ENCODE measurements at regions not wholly inside any gene's neighbourhood (a gene's known extent, or its start where the extent isn't known, plus 50 kb on each side); places are given as distances from the start of the nearest gene placed in this dataset.
"Not testable (repeated sequence)": the region's sequence is repeated elsewhere in the genome, so short reads cannot be mapped to it uniquely, and the experiment has no call there.

- 97% methylated on average over 9 of the region's 9 CpGs for WGBS
- no peaks in the 10 kb centered on the region for H3K4me1 ChIP-seq (ENCODE audit: insufficient read depth, low read length)
- H3K27ac ChIP-seq (ENCODE audit: low read depth, low read length) = no peak overlapping the region
- H3K9me3 ChIP-seq (ENCODE audit: insufficient read depth, low read depth, low read length) = peaks cover 9% of the 10 kb centered on the region
- no peak overlapping the region for H3K9ac ChIP-seq (ENCODE audit: low read depth, low read length)
- no peak overlapping the region for H3K4me3 ChIP-seq (ENCODE audit: low read length)
- no peaks in the 10 kb centered on the region for H3K27me3 ChIP-seq (ENCODE audit: insufficient read depth, low read length)
- no peaks in the 10 kb centered on the region for H3K36me3 ChIP-seq (ENCODE audit: insufficient read depth, low read length)
These were observed 80.4 kb upstream of the KMT2C start for GRCh38 chr7:152516216-152516615.

- not testable (repeated sequence) for H3K4me1 ChIP-seq (ENCODE audit: insufficient read depth, low read length); H3K27me3 ChIP-seq (ENCODE audit: insufficient read depth, low read length); H3K9me3 ChIP-seq (ENCODE audit: insufficient read depth, low read depth, low read length); H3K4me3 ChIP-seq (ENCODE audit: low read length); H3K9ac ChIP-seq (ENCODE audit: low read depth, low read length); H3K27ac ChIP-seq (ENCODE audit: low read depth, low read length); H3K36me3 ChIP-seq (ENCODE audit: insufficient read depth, low read length)
- WGBS = 95% methylated on average over 25 of the region's 25 CpGs
These were observed 79.6 kb upstream of the KMT2C start for GRCh38 chr7:152515266-152515950.

GRCh38 chr7:152514771-152515105 is 78.9 kb upstream of the KMT2C start:
- H3K9ac ChIP-seq (ENCODE audit: low read depth, low read length) = no peak overlapping the region
- no peak overlapping the region for H3K4me3 ChIP-seq (ENCODE audit: low read length)
- no peak overlapping the region for H3K27ac ChIP-seq (ENCODE audit: low read depth, low read length)
- H3K27me3 ChIP-seq (ENCODE audit: insufficient read depth, low read length) = no peaks in the 10 kb centered on the region
- 95% methylated on average over 14 of the region's 14 CpGs for WGBS
- H3K4me1 ChIP-seq (ENCODE audit: insufficient read depth, low read length) = no peaks in the 10 kb centered on the region
- no peaks in the 10 kb centered on the region for H3K36me3 ChIP-seq (ENCODE audit: insufficient read depth, low read length)
- H3K9me3 ChIP-seq (ENCODE audit: insufficient read depth, low read depth, low read length) = peaks cover 9% of the 10 kb centered on the region

- WGBS = 87% methylated on average over 20 of the region's 20 CpGs
- H3K4me1 ChIP-seq (ENCODE audit: insufficient read depth, low read length) = no peaks in the 10 kb centered on the region
- no peaks in the 10 kb centered on the region for H3K27me3 ChIP-seq (ENCODE audit: insufficient read depth, low read length)
- H3K4me3 ChIP-seq (ENCODE audit: low read length) = no peak overlapping the region
- H3K9me3 ChIP-seq (ENCODE audit: insufficient read depth, low read depth, low read length) = 0 out of 2 replicates have a peak, but pooled peaks cover 5% of the 10 kb centered on the region
- H3K27ac ChIP-seq (ENCODE audit: low read depth, low read length) = no peak overlapping the region
- H3K9ac ChIP-seq (ENCODE audit: low read depth, low read length) = no peak overlapping the region
- no peaks in the 10 kb centered on the region for H3K36me3 ChIP-seq (ENCODE audit: insufficient read depth, low read length)
These were observed 78.3 kb upstream of the KMT2C start for GRCh38 chr7:152513861-152514770.

GRCh38 chr7:152512706-152513105 is 76.9 kb upstream of the KMT2C start:
- Histone ChIP-seq H3K27me3 (ENCODE audit: insufficient read depth, low read length) (no peaks in the 10 kb centered on the region), H3K27ac (ENCODE audit: low read depth, low read length) (no peak overlapping the region), H3K4me1 (ENCODE audit: insufficient read depth, low read length) (no peaks in the 10 kb centered on the region), H3K9ac (ENCODE audit: low read depth, low read length) (no peak overlapping the region), H3K9me3 (ENCODE audit: insufficient read depth, low read depth, low read length) (no peaks in the 10 kb centered on the region), H3K4me3 (ENCODE audit: low read length) (no peak overlapping the region), H3K36me3 (ENCODE audit: insufficient read depth, low read length) (no peaks in the 10 kb centered on the region)
- WGBS = 92% methylated on average over 5 of the region's 5 CpGs

- Histone ChIP-seq H3K27me3 (ENCODE audit: insufficient read depth, low read length) (no peaks in the 10 kb centered on the region), H3K9me3 (ENCODE audit: insufficient read depth, low read depth, low read length) (no peaks in the 10 kb centered on the region), H3K9ac (ENCODE audit: low read depth, low read length) (no peak overlapping the region), H3K4me3 (ENCODE audit: low read length) (no peak overlapping the region), H3K36me3 (ENCODE audit: insufficient read depth, low read length) (no peaks in the 10 kb centered on the region), H3K4me1 (ENCODE audit: insufficient read depth, low read length) (no peaks in the 10 kb centered on the region), H3K27ac (ENCODE audit: low read depth, low read length) (no peak overlapping the region)
- WGBS = 94% methylated on average over 5 of the region's 5 CpGs
These were observed 75.9 kb upstream of the KMT2C start for GRCh38 chr7:152511736-152512135.

- no peaks in the 10 kb centered on the region for H3K27me3 ChIP-seq (ENCODE audit: insufficient read depth, low read length)
- no peaks in the 10 kb centered on the region for H3K36me3 ChIP-seq (ENCODE audit: insufficient read depth, low read length)
- H3K9me3 ChIP-seq (ENCODE audit: insufficient read depth, low read depth, low read length) = no peaks in the 10 kb centered on the region
- no peak overlapping the region for H3K9ac ChIP-seq (ENCODE audit: low read depth, low read length)
- no peak overlapping the region for H3K27ac ChIP-seq (ENCODE audit: low read depth, low read length)
- no peak overlapping the region for H3K4me3 ChIP-seq (ENCODE audit: low read length)
- H3K4me1 ChIP-seq (ENCODE audit: insufficient read depth, low read length) = no peaks in the 10 kb centered on the region
These were observed 72.9 kb upstream of the KMT2C start for GRCh38 chr7:152508701-152509100.

GRCh38 chr7:152505606-152506005 is 69.8 kb upstream of the KMT2C start:
- 97% methylated on average over 2 of the region's 2 CpGs for WGBS
- Histone ChIP-seq H3K9ac (ENCODE audit: low read depth, low read length) (no peak overlapping the region), H3K27me3 (ENCODE audit: insufficient read depth, low read length) (no peaks in the 10 kb centered on the region), H3K36me3 (ENCODE audit: insufficient read depth, low read length) (no peaks in the 10 kb centered on the region), H3K4me1 (ENCODE audit: insufficient read depth, low read length) (no peaks in the 10 kb centered on the region), H3K27ac (ENCODE audit: low read depth, low read length) (no peak overlapping the region), H3K9me3 (ENCODE audit: insufficient read depth, low read depth, low read length) (no peaks in the 10 kb centered on the region), H3K4me3 (ENCODE audit: low read length) (no peak overlapping the region)

- Histone ChIP-seq H3K4me1 (ENCODE audit: insufficient read depth, low read length) (no peaks in the 10 kb centered on the region), H3K27me3 (ENCODE audit: insufficient read depth, low read length) (no peaks in the 10 kb centered on the region), H3K9me3 (ENCODE audit: insufficient read depth, low read depth, low read length) (no peaks in the 10 kb centered on the region), H3K9ac (ENCODE audit: low read depth, low read length) (no peak overlapping the region), H3K27ac (ENCODE audit: low read depth, low read length) (no peak overlapping the region), H3K4me3 (ENCODE audit: low read length) (no peak overlapping the region), H3K36me3 (ENCODE audit: insufficient read depth, low read length) (no peaks in the 10 kb centered on the region)
- 94% methylated on average over 10 of the region's 10 CpGs for WGBS
These were observed 69.0 kb upstream of the KMT2C start for GRCh38 chr7:152504816-152505215.

GRCh38 chr7:152504367-152504766 is 68.6 kb upstream of the KMT2C start:
- no peak overlapping the region for H3K27ac ChIP-seq (ENCODE audit: low read depth, low read length)
- 83% methylated on average over 3 of the region's 3 CpGs for WGBS
- H3K36me3 ChIP-seq (ENCODE audit: insufficient read depth, low read length) = no peaks in the 10 kb centered on the region
- no peak overlapping the region for H3K9ac ChIP-seq (ENCODE audit: low read depth, low read length)
- H3K27me3 ChIP-seq (ENCODE audit: insufficient read depth, low read length) = no peaks in the 10 kb centered on the region
- no peaks in the 10 kb centered on the region for H3K9me3 ChIP-seq (ENCODE audit: insufficient read depth, low read depth, low read length)
- H3K4me1 ChIP-seq (ENCODE audit: insufficient read depth, low read length) = no peaks in the 10 kb centered on the region
- H3K4me3 ChIP-seq (ENCODE audit: low read length) = no peak overlapping the region

- Histone ChIP-seq H3K9me3 (ENCODE audit: insufficient read depth, low read depth, low read length) (no peaks in the 10 kb centered on the region), H3K36me3 (ENCODE audit: insufficient read depth, low read length) (no peaks in the 10 kb centered on the region), H3K9ac (ENCODE audit: low read depth, low read length) (no peak overlapping the region), H3K27ac (ENCODE audit: low read depth, low read length) (no peak overlapping the region), H3K4me1 (ENCODE audit: insufficient read depth, low read length) (no peaks in the 10 kb centered on the region), H3K27me3 (ENCODE audit: insufficient read depth, low read length) (no peaks in the 10 kb centered on the region), H3K4me3 (ENCODE audit: low read length) (no peak overlapping the region)
- WGBS = 82% methylated on average over 13 of the region's 13 CpGs
These were observed 67.3 kb upstream of the KMT2C start for GRCh38 chr7:152502813-152503790.

All from HUES64 (cell line).